GM19395 (cell line): ENCODE measurements at regions not wholly inside any gene's neighbourhood (a gene's known extent, or its start where the extent isn't known, plus 50 kb on each side); places are given as distances from the start of the nearest gene placed in this dataset.
"Not testable (repeated sequence)": the region's sequence is repeated elsewhere in the genome, so short reads cannot be mapped to it uniquely, and the experiment has no call there.

Experiments used
- ATAC-seq: cut with Tn5 transposase; IDR thresholded peaks from one replicate; pipeline ENCODE4 v1.9.1; 2021; ENCODE audit warnings: mild to moderate bottlenecking, moderate library complexity; ENCODE audit not compliant: unreplicated experiment

GRCh38 chr16:64736857-64737256 lies 385.0 kb downstream of the CDH11 start:
- ATAC-seq = no peak

- ATAC-seq = no peak
Observed at GRCh38 chr16:64731891-64732290, 390.0 kb downstream of the CDH11 start.

GRCh38 chr16:64730261-64730660 lies 391.6 kb downstream of the CDH11 start:
- no peak for ATAC-seq

- no peak for ATAC-seq
Observed at GRCh38 chr16:64724339-64724738, 397.5 kb downstream of the CDH11 start.

GRCh38 chr16:64718486-64718885 lies 403.4 kb downstream of the CDH11 start:
- no peak for ATAC-seq

- ATAC-seq = no peak
Observed at GRCh38 chr16:64717871-64718270, 404.0 kb downstream of the CDH11 start.

- no peak for ATAC-seq
Observed at GRCh38 chr16:64715624-64716023, 406.2 kb downstream of the CDH11 start.

- no peak for ATAC-seq
Observed at GRCh38 chr16:64712026-64712425, 409.8 kb downstream of the CDH11 start.

GRCh38 chr16:64711596-64711995 lies 410.3 kb downstream of the CDH11 start:
- no peak for ATAC-seq

GRCh38 chr16:64711026-64711425 lies 410.8 kb downstream of the CDH11 start:
- no peak for ATAC-seq

- no peak for ATAC-seq
Observed at GRCh38 chr16:64705443-64705842, 416.4 kb downstream of the CDH11 start.

- no peak for ATAC-seq
Observed at GRCh38 chr16:64704386-64704785, 417.5 kb downstream of the CDH11 start.

GRCh38 chr16:64702415-64702814 lies 419.4 kb downstream of the CDH11 start:
- no peak for ATAC-seq

GRCh38 chr16:64700628-64701027 lies 421.2 kb downstream of the CDH11 start:
- ATAC-seq = no peak

GRCh38 chr16:64696866-64697265 lies 425.0 kb downstream of the CDH11 start:
- ATAC-seq = no peak

- no peak for ATAC-seq
Observed at GRCh38 chr16:64695684-64696083, 426.2 kb downstream of the CDH11 start.

- ATAC-seq = no peak
Observed at GRCh38 chr16:64693946-64694345, 427.9 kb downstream of the CDH11 start.

GRCh38 chr16:64687786-64688185 lies 434.1 kb downstream of the CDH11 start:
- no peak for ATAC-seq

- no peak for ATAC-seq
Observed at GRCh38 chr16:64687123-64687522, 434.7 kb downstream of the CDH11 start.

GRCh38 chr16:64679976-64680690 lies 441.7 kb downstream of the CDH11 start:
- no peak for ATAC-seq

- ATAC-seq = no peak
Observed at GRCh38 chr16:64669573-64669972, 452.3 kb downstream of the CDH11 start.

GRCh38 chr16:64667334-64667877 lies 454.5 kb downstream of the CDH11 start:
- no peak for ATAC-seq

GRCh38 chr16:64662312-64662711 lies 459.6 kb downstream of the CDH11 start:
- ATAC-seq = not testable (repeated sequence)
